ENCODE measurements at regions not wholly inside any gene's neighbourhood (a gene's known extent, or its start where the extent isn't known, plus 50 kb on each side); places are given as distances from the start of the nearest gene placed in this dataset.

- intact Hi-C loops (cut with DNase I) = no loop called here
- Histone ChIP-seq H3K27me3 (no peaks in the 10 kb centered on the region), H3K4me3 (no peak overlapping the region), H3K27ac (no peak overlapping the region), H3K9me3 (no peaks in the 10 kb centered on the region), H3K4me1 (no peaks in the 10 kb centered on the region), H3K36me3 (no peaks in the 10 kb centered on the region)
- no peak for TF ChIP-seq CTCF (IDR thresholded peaks at IDR 0.05)
- no peak for DNase-seq (ENCODE audit: low spot score in 2 of 2)
Measured at GRCh38 chr9:28718226-28718625, 1144.9 kb upstream of the C9orf72 start.

- Histone ChIP-seq H3K9me3 (no peaks in the 10 kb centered on the region), H3K27ac (no peak overlapping the region), H3K27me3 (no peaks in the 10 kb centered on the region), H3K36me3 (no peaks in the 10 kb centered on the region), H3K4me1 (no peaks in the 10 kb centered on the region), H3K4me3 (no peak overlapping the region)
- TF ChIP-seq CTCF (IDR thresholded peaks at IDR 0.05) = no peak
- intact Hi-C loops (cut with DNase I) = no loop called here
- DNase-seq (ENCODE audit: low spot score in 2 of 2) = no peak
Measured at GRCh38 chr9:28720746-28721145, 1147.5 kb upstream of the C9orf72 start.

- no peaks in the 10 kb centered on the region for H3K36me3 ChIP-seq
- no peaks in the 10 kb centered on the region for H3K27me3 ChIP-seq
- H3K27ac ChIP-seq = no peak overlapping the region
- H3K4me1 ChIP-seq = no peaks in the 10 kb centered on the region
- intact Hi-C loops (cut with DNase I) = no loop called here
- DNase-seq (ENCODE audit: low spot score in 2 of 2) = no peak
- no peak overlapping the region for H3K4me3 ChIP-seq
- H3K9me3 ChIP-seq = no peaks in the 10 kb centered on the region
- TF ChIP-seq CTCF (IDR thresholded peaks at IDR 0.05) = no peak
Measured at GRCh38 chr9:28730111-28730510, 1156.8 kb upstream of the C9orf72 start.

GRCh38 chr9:28735738-28736342 lies 1162.6 kb upstream of the C9orf72 start:
- H3K27ac ChIP-seq = no peak overlapping the region
- intact Hi-C loops (cut with DNase I) = no loop called here
- no peaks in the 10 kb centered on the region for H3K36me3 ChIP-seq
- no peak for DNase-seq (ENCODE audit: low spot score in 2 of 2)
- H3K27me3 ChIP-seq = no peaks in the 10 kb centered on the region
- H3K9me3 ChIP-seq = no peaks in the 10 kb centered on the region
- H3K4me1 ChIP-seq = no peaks in the 10 kb centered on the region
- H3K4me3 ChIP-seq = no peak overlapping the region
- TF ChIP-seq CTCF (IDR thresholded peaks at IDR 0.05) = no peak

GRCh38 chr9:28741459-28741858 lies 1168.2 kb upstream of the C9orf72 start:
- no peak overlapping the region for H3K27ac ChIP-seq
- intact Hi-C loops (cut with DNase I) = no loop called here
- H3K27me3 ChIP-seq = no peaks in the 10 kb centered on the region
- no peak overlapping the region for H3K4me3 ChIP-seq
- no peaks in the 10 kb centered on the region for H3K4me1 ChIP-seq
- TF ChIP-seq CTCF (IDR thresholded peaks at IDR 0.05) = no peak
- no peaks in the 10 kb centered on the region for H3K36me3 ChIP-seq
- H3K9me3 ChIP-seq = peaks cover 0 to 4% of the 10 kb centered on the region in 2 donors
- no peak for DNase-seq (ENCODE audit: low spot score in 2 of 2)

Measured in ascending aorta (tissue), 2 donors.